ENCODE measurements at regions not wholly inside any gene's neighbourhood (a gene's known extent, or its start where the extent isn't known, plus 50 kb on each side); places are given as distances from the start of the nearest gene placed in this dataset.

DNA sequence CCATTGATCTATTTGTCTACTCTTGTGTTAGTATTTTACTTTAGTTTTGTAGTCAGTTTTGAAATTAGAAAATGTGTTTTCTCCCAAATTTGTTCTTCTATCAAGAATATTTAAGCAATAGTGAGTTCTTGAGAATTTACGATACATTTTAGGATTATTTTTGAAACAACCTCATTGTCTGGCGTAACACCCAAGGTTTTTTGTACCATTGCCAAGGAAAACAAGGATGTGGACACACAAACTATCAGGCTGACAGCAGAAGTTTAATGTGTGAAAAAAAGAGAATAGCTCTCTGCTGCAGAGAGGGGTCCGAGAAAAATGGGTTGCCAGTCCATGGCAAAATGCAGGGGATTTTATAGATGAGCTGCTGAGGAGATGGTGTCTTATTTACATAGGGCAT lies 865.1 kb upstream of the CNTN5 start:
- TF ChIP-seq, protein P1, sequence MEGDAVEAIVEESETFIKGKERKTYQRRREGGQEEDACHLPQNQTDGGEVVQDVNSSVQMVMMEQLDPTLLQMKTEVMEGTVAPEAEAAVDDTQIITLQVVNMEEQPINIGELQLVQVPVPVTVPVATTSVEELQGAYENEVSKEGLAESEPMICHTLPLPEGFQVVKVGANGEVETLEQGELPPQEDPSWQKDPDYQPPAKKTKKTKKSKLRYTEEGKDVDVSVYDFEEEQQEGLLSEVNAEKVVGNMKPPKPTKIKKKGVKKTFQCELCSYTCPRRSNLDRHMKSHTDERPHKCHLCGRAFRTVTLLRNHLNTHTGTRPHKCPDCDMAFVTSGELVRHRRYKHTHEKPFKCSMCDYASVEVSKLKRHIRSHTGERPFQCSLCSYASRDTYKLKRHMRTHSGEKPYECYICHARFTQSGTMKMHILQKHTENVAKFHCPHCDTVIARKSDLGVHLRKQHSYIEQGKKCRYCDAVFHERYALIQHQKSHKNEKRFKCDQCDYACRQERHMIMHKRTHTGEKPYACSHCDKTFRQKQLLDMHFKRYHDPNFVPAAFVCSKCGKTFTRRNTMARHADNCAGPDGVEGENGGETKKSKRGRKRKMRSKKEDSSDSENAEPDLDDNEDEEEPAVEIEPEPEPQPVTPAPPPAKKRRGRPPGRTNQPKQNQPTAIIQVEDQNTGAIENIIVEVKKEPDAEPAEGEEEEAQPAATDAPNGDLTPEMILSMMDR (IDR thresholded peaks at IDR 0.05; ENCODE audit: low read depth, low read length, poor library complexity, severe bottlenecking): no peak
- TF ChIP-seq EZH2phosphoT487 (IDR thresholded peaks at IDR 0.05; ENCODE audit: borderline replicate concordance, low read length): no peak
